ENCODE measurements at regions not wholly inside any gene's neighbourhood (a gene's known extent, or its start where the extent isn't known, plus 50 kb on each side); places are given as distances from the start of the nearest gene placed in this dataset.

GRCh38 chrX:65813245-65813644 lies 145.8 kb downstream of the MSN start:
- Mint-ChIP-seq H3K27ac (no peak overlapping the region), H3K4me1 (ENCODE audit: low read depth) (no peaks in the 10 kb centered on the region), H3K27me3 (no peaks in the 10 kb centered on the region), H3K9me3 (ENCODE audit: low read depth) (peaks cover 31% of the 10 kb centered on the region), H3K4me3 (ENCODE audit: low read depth) (no peak overlapping the region), H3K36me3 (ENCODE audit: insufficient read depth) (no peaks in the 10 kb centered on the region)
- no peak for DNase-seq (ENCODE audit: low spot score, unreplicated experiment)
- no peak for TF ChIP-seq CTCF (IDR thresholded peaks at IDR 0.05; ENCODE audit: unreplicated experiment)

- no peak for TF ChIP-seq CTCF (IDR thresholded peaks at IDR 0.05; ENCODE audit: unreplicated experiment)
- Mint-ChIP-seq H3K4me3 (ENCODE audit: low read depth) (no peak overlapping the region), H3K4me1 (ENCODE audit: low read depth) (no peaks in the 10 kb centered on the region), H3K36me3 (ENCODE audit: insufficient read depth) (no peaks in the 10 kb centered on the region), H3K27ac (no peak overlapping the region), H3K9me3 (ENCODE audit: low read depth) (peaks cover 27% of the 10 kb centered on the region), H3K27me3 (no peaks in the 10 kb centered on the region)
- no peak for DNase-seq (ENCODE audit: low spot score, unreplicated experiment)
Observed at GRCh38 chrX:65811558-65812228, 144.2 kb downstream of the MSN start.
